GM19025 (cell line): ENCODE measurements at regions not wholly inside any gene's neighbourhood (a gene's known extent, or its start where the extent isn't known, plus 50 kb on each side); places are given as distances from the start of the nearest gene placed in this dataset.
"Not testable (repeated sequence)": the region's sequence is repeated elsewhere in the genome, so short reads cannot be mapped to it uniquely, and the experiment has no call there.

ENCODE experiments used
- ATAC-seq: cut with Tn5 transposase; IDR thresholded peaks from one replicate; pipeline ENCODE4 v1.9.1; 2021; ENCODE audit warnings: mild to moderate bottlenecking, low read depth, moderate library complexity; ENCODE audit not compliant: unreplicated experiment

DNA sequence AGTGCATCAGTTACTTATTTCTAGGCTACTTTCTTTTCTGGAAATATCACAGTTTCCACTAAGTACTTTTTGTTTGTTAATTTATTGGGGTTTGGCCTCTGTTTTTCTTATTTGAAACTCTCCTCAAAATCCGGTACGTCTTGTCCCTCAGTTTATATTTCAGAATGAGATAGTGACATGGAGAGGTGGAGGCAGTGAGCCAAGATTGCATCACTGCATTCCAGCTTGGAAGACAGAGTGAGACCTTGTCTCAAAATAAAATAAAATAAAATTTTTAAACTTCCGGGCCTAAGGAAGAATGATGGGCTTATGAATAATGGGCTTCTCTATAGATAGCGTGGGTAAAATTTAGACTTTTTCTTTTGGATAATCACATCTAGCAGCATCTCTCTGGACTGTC is 567.8 kb downstream of the TRIML1 start:
- ATAC-seq: no peak

DNA sequence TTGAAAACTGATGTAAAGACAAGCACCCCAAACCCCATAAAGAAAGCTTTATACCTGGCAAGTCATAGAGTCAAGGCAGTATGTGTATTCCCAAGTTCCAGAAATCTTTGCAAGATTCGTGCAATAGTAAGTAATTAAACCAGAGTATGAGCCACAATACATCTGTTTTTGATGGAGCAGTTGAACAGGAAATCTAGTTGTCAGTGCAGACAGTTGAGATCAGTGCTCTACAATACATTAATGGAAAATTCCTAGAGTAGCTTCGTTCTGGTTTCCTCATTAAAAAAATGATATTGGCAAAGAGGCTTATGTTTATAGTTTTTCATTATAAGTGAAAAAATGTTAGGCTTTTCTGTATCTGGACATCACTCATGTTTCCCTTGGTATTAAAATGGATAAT is 575.3 kb downstream of the TRIML1 start:
- no peak for ATAC-seq

DNA sequence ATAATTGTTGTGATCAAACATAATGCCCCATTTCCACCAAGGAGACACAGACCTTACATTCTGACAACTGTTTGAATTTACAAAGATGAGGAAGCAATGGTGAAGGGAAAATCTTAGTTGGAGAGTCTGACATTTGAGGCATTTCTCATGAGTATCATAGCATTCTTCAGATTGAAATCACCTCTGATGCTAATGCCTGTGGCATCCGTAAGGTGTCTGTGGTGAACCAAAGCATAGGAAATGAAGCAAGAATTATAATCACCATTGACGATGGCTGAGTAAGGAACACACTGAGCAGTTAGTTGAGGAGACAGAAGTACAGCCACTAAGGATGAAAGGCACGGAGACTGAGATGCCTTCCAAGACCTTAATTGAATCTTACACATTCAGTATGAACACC is 575.7 kb downstream of the TRIML1 start:
- no peak for ATAC-seq

DNA sequence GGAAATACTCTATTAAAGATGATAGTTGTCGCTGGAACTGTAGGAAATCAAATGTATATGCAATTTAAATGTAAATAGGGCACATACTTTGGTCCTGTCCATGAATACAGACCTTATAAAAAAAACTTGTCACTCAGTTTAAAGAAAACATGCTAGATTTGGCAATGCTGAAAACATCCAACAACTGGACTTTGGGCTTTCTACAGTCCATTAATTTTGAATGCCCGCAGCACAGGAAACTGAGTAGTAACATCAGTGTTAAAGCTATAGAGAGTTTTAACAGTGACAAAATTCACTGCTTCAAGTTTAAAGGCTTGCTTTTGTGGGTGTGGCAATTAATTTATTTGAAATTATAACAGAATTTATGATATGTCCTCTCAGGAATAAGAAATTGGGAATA is 578.4 kb downstream of the TRIML1 start:
- no peak for ATAC-seq

DNA sequence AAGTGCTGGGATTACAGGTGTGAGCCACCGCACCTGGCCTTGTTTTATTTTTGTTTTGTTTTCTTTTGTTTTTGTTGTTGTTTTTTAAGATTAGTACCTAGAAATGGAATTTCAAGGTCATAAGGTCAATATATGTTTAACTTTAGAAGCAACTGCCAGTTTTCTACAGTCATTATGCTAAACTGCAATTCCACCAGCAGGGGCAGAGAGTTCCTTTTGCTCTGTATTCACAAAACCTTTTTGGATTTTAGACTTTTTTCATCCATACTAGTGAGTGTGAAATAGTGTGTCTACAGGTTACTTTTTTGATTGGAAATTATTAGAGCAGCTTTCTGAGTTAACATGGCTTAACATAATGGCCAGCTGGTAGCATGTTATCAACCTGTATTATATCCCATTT is 580.6 kb downstream of the TRIML1 start:
- ATAC-seq: no peak

DNA sequence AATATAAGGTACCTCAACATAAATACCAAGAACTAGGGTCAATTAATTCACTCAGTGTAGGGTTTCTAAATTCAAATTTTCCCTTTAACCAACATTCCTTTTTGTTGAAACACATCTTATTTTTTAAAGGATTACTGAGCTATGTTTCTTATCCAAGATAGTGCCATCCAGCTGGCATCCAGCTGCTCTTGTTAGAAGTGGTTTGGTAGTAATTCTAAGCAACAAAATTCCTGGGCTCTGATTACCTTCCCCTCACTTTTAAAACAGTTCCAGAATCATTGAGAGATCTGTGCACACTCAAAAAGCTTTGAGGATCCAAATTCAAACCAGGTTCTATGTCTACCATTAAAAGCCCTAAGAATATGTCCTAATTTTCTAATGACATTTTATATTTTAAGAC is 583.7 kb downstream of the TRIML1 start:
- ATAC-seq: no peak

DNA sequence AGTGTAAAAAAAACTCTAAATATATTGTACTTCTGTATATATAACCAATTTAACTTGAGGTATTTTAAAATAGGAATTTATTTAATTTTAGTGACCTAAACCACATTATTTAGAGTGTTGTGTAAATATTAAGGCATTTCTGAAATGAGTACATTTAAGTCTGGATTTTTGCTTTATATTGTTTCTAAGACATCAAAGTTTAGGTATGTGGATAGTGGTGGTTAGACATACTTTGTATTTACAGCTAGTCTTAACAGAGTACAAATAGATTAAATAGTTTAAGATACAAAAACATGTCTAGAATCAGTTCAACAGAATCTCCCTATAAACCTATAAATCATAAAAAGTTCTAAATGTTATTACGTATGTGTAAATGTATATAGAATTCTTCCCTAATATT is 588.5 kb downstream of the TRIML1 start:
- ATAC-seq: no peak

DNA sequence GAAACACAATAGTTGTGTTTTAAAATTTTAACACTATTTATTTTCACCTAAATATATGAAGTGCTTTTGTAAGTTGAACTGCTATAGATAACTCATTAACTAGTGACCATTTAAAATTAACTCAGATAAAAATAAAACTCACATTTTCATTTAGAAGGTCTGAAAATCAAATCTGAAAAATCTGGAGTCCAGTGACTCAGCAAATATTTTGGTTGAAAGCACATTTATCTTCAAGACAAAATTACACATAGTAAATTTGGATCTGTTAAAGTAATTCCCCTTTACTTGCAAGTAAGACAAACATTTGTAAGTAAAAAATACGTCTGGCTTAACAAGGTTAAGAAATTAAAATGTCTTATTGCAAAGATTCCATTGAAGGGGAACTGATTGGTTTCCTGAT is 589.1 kb downstream of the TRIML1 start:
- no peak for ATAC-seq

DNA sequence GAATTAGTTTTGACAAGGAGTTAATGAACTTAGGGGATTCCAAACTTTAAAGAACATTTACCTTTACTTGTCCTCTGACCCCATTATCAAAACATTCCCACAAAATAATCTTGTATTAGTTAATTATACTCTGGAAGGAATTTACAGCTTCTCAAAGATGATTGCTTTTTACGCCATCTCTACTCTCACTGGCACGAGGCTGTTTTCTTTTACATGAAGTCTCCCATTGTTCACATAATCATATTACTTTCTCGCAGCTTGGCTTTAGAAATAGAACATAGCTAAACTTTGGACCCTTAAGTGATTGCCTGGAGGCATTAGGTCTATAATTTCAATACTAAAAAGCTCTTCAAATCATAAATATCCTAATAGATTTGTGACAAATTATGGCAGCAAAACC is 592.9 kb downstream of the TRIML1 start:
- ATAC-seq: no peak

DNA sequence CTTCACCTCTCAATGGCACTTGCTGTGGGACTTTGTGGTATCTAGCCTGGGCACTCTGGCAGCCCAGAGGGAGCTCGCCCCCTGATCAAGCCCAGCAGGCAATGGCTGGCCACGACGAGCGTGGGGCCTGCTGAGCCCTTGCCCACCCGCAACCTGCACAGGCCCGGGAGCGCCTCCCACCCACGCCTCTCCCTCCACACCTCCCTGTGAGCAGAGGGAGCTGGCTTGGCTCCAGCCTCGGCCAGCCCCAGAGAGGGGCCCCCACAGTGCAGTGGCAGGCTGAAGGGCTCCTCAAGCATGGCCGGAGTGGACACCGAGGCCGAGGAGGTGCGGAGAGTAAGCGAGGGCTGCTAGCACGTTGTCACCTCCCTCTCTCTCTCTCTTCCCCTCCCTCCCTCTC is 595.8 kb downstream of the TRIML1 start:
- ATAC-seq: no peak

DNA sequence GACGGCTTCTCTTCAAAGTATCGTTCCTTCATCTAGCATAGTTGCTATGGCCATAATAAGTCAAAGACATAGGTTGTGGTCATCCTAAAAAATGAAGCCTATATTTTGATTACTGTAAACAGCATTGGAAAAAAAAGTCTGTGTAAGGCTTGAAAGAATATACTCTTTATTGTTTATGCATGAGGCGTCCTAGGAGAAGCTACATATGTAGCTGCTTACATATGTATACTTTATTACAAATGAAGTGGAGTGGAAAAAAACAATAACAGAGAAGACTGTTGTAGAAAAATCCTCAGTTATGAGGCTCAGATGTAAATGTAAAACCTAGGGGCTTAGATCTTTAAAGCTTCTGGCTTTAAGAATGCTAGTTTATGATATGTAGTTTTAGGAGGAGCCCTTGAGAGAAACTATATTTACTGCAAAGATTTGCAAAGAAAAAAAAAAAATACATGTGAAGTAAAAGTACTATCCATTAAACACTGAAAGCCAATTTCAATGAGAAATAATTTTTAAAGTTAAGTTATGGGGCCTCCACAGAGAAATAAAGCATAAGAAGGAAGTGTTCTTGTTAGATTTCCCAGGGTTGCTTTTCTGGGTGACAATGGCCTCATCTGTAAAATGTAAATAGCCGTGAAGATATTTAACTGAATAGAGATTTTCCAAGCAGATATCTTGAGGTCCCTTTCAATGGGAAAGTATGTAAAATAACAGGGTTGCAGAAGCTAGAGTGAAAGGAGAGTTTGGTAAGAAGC is 598.2 kb downstream of the TRIML1 start:
- ATAC-seq: no peak

DNA sequence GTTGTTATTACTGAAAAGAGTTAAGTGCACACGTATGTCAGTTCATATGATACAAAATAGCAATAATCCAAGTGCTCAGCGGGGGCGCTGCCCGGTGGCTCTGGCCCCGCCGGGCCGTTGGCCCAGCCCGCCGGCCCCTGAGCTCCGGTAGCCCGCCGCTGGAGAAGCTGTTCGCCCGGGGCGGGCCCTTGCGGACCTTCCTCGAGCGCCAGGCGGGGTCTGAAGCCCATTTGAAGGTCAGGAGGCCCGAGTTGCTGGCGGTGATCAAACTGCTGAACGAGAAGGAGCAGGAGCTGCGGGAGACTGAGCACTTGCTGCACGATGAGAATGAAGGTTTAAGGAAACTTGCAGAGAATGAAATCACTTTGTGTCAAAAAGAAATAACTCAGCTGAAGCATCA is 599.0 kb downstream of the TRIML1 start:
- not testable (repeated sequence) for ATAC-seq

DNA sequence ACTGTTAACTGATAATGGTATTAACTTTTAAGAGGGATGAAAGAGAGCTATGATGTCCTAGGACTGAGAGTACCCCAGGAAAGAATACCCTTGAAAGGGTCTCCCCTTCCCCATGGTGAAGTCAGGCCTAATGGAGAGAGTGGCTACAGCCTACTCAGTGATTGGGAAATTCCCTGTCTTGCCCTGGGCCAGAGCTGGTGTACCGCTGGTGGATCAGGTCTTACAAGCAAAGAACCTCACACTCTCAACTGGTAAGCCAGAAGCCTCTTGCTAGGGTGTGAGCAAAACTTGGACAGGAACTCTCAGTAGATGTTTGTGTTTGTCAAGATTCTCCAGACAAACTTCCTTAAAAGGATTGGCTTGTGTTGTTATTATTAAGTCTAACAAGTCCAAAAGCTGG is 600.9 kb downstream of the TRIML1 start:
- not testable (repeated sequence) for ATAC-seq

DNA sequence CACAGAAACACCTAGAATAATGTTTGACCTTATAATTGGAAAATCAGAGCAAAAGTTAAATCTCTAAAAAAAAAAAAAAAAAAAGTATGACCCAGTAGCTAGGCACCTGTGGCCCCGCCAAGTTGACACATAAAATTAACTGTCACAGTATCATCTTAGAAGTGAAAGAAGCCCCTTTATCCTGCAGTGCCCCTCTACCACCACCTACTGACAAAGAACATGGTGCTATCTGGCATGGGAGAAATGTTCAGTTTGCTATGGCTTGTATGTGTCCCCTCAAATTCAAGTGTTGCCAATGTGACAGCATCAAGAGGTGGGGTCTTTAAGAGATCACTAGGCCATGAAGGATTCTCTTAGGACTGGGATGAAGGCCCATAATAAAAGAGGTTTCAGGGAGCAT is 601.5 kb downstream of the TRIML1 start:
- not testable (repeated sequence) for ATAC-seq

DNA sequence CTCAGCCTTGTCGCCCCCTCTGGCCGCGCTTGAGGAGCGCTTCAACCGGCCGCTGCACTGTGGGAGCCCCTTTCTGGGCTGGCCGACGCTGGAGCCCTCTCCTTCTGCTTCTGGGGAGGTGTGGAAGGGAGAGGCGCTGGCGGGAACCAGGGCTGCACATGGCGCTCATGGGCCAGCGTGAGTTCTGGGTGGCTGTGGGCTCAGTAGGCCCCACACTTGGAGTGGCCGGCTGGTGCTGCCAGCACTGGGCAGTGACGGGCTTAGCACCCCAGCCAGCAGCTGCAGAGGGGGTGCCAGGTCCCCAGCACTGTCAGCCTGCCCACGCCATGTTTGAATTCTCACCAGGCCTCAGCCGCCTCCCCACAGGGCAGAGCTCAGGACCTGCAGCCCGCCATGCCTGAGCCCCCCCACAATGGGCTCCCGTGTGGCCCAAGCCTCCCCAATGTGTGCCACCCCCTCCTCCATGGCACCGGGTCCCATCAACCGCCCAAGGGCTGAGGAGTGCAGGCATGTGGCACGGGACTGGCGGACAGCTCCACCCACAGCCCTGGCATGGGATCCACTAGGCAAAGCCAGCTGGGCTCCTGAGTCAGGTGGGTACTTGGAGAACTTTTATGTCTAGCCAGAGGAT is 615.2 kb downstream of the TRIML1 start:
- ATAC-seq: no peak

DNA sequence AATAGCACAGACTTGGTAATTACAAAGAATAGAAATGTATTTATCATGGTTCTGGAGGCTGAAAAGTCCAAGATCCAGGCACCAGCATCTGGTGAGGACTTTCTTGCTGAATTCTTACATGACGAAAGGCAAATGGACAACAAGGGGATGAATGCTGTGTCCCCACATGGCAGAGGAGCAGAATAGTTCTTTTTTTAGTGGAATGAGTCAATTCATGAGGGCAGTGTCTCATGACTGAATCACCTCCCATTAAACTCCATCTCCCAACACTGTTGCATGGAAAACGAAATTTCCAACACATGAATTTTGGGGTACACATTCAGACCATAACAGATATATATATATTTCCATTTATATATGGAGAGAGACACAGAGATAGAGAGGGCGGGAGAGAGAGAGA is 628.3 kb downstream of the TRIML1 start:
- ATAC-seq: no peak

DNA sequence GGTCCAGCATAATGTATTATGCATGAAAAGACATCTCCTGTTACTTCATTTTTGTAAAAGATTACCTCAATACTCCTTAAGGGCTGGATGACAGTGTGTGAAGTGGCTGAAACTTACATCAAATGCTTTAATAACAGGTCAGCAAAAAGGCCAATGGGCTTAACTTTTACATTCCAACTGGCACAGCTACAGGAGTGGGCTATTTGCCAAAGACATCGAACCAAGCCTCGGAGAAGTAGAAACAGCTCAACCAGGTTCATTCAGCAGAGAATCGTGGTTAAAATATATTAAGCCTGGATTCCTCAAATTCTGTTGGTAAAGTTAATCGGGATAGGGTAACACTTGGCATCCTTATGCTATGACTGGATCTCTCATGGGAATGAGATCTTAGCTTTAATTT is 639.7 kb downstream of the TRIML1 start:
- ATAC-seq: no peak

DNA sequence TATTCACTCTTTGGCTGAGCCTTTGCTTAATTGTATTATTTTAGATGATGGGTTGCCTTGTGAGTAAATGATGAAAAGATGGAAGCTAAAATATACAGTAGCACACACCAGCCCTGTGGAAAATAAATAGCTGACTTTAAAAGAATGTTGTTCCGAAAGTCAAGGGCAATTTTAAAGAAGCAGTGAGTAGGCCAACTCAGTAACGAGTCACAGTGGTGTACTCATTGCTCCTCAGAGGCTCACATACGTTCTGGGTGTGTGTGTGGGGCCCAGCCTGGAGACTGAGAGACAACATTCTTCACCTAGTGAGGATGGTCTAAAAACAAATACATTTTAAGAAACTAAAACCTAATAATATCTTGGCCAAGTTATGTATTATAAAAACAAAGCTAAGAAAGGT is 640.3 kb downstream of the TRIML1 start:
- ATAC-seq: no peak

DNA sequence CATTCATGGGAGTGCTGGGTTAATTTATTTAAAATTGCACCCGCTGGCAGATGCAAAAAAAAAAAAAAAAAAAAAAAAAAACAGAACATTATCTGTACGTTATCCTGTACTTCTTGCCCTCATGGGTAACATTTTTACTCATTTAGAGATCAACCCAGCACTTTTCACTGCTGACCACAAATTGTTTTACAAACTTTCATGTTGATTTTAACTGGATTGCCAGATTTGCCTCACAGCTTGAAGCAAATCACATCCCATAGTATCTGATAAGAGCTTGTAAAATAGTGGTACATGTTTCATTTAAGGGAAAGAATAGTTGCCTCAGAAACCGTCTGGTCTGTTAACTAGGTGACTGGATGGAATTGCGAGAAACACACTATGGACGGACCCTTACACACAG is 640.8 kb downstream of the TRIML1 start:
- no peak for ATAC-seq

DNA sequence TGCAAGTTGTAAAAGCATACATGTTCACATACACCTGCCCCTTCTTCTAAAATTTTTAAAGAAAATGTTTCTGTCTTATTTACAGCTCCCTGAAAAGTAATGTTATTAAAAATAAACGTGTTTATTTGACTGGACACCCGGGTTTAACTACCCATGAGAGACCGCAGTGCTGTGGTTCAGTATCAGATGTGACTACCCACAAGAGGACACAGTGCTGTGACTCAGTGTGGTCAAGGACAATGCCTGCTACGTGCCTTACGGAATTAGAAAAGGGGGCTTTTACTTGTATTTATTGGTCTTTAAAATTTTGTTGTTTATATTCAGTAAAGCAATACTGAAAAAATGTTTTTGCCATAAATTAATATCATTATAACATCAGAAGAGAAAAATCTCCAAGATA is 641.4 kb downstream of the TRIML1 start:
- ATAC-seq: no peak

DNA sequence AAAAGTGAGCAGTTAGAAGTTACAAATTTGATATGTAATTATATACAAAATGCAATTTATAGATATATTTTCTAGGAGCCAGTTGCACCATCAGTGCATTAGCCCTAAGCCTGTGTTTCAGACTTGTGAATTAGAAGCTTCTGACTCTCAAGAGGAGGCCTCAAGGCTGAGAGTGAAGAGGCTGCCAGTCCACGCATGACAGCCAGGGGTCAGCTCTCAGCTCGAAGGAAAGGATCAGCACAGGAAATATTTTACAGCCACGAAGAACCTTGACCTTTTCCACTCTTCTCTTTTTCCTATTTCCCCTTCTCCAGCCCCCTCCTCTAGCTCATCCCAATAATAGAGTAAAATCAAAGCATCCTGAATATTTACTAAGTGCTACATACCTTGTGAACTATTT is 642.4 kb downstream of the TRIML1 start:
- ATAC-seq: no peak

DNA sequence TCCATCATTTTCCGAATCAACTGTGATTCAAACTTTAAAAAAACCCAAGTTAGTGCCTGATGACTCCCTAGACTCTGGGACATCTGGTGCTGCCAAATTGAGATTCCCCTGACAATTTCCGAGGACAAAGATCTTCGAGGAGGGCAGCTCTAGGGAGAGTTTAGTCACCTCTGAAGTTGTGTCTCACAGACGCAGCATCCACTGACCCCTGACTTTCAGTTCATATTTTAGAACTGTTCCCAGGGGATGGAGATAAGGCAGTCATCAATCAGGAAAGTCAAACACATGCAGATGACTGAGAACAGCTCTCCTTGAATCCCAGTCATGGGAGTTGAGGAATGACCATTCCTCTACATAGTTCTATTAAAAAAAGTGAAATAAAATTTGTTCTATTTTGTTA is 643.9 kb downstream of the TRIML1 start:
- no peak for ATAC-seq
